ENCODE measurements at regions not wholly inside any gene's neighbourhood (a gene's known extent, or its start where the extent isn't known, plus 50 kb on each side); places are given as distances from the start of the nearest gene placed in this dataset.

DNA sequence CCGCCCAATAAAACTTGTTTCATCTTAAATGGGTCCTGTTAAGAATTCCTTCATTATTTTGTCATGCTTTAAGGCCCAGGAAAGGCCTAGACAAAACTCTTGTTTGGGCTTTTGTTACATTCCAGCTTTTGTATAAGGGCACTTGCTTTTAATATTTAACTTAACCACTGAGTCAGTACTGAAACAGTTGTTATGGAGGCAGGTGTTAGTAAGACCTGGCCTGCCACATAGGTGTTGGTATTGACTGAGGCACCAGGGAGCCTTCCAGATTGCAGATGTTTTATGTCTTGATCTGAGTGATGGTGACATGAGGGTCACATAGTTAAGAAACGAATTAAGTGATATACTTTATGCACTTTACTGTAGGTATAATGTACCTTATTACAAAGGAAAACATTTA is 274.9 kb upstream of the TGFBR2 start:
- no peak for DNase-seq (ENCODE audit: low read depth)

DNA sequence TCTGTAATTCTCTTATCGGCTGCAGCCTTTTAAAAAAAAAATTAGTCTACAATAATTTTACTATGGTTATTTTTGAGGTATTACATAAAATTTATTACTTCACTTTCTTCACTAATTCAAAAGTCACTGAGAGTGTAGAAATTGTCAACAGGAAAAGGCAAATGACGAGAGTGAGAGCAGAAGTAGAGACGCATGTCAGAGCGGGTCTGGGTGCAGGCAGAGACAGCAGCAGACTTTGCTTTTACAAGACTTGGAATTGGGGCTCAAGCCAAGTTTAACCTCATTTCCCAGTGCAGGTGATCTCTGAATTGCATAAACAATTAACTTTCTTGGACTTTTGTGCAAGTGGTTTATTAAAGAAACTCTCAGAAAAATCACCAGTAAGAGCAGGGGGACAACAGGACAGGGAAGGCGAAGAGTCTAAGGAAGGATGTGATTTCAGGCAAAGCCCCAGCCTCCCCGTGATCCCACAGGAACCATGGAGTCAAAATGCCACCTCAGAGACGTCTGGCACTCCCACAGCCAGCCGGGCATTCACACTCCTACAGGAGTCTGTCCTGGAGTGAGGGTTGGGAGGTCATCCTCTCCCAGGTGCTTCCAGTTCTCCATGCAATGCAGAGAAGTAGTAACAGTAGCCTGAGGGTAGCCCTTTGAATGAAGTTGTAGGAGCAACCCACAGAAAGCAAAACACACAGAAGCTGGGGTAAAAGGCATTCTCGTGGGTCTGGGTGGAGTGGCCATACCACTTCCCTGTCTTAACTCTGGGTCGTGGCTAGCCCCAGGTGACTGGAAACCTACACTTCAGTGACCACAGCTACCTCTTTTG is 274.0 kb upstream of the TGFBR2 start:
- DNase-seq (ENCODE audit: low read depth) = no peak

DNA sequence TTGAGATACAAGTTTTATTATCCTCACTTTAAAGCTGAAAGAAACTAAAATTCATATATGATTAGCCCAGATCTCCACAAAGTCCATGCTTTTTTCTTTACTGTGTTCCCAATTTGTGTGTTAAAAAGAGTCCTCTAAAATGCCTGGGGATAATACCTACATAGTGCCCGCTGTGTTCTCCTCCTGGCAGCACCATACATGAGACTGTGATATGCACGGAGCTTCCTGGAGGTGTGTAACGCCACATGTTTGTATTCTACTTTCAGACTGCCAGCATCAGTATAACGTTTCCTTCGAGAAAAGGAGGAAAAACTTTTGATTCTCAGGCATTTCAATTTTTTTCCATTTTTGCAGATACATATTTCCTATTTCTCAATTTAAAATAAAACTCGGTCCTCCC is 273.3 kb upstream of the TGFBR2 start:
- no peak for DNase-seq (ENCODE audit: low read depth)

DNA sequence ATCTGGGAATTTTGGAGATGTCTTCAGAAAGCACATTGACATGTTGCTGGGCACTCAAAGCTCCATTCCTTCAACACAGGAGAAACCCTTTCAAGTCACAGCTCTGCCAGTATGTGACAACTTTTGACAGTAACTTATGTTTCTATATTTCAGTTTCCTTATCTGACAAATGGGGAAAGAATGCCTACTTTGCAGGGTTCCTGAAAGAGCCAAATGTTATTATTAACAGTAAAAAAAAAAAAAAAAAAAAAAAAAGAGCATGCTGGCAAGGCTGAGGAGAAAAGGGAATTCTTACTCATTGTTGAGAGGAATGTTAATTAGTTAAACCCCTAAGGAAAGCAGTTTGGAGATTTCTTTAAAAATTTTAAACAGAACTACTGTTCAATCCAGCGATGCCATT is 272.5 kb upstream of the TGFBR2 start:
- DNase-seq (ENCODE audit: low read depth) = no peak

DNA sequence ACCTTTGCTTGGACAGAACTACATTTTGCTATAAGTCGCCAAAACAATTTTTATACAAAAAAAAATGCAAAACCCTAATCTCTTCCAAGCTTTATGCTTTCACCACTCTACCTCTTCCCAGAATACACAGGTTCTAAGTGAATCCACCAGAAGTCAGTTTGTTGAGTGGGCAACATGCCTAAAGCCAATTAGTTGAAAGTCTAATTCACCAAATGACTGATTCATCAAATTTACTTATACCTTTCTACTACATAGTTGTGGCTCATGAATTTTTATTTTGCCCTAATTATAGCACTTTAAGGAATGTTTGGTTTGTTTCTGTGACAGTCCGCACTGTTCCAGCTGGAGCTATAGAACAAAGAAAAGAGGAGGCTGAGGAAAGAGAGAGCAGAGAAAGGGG is 265.9 kb upstream of the TGFBR2 start:
- DNase-seq (ENCODE audit: low read depth) = no peak

DNA sequence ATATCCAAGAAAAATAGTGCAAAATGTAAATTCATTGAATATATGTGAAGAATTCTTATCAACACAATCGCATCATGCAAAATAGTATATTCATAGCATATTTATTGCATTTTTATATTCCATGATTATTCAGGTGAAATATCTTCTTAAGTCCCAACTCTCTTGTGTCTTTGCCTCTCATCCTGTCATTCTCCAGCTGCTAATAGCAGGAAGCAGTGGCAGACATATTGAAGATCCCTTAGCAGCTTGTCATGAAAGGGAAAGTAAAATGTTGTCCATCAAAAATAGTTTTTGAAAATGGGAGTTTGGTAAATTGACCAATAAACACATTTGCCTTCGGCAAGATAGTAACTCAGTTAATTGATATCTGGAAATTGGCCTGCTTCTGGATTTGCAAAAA is 265.3 kb upstream of the TGFBR2 start:
- no peak for DNase-seq (ENCODE audit: low read depth)

DNA sequence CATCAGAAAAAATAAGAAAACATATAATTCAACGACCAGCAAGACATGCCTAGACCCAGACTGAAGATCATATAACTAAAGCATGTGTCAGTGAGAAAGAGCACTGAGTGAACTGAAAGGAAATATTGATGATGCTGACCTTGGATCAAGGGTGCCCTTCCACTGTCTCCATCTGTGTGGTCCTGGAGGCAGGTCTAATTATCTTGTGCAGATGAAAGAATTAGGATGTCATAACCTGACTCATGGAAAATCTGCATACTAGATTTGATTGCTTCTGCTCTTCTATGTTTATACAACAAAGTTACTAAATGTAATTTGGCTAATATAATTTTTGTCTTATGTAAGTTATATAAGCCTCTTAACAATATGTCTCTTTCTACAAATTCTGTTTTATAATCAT is 264.6 kb upstream of the TGFBR2 start:
- no peak for DNase-seq (ENCODE audit: low read depth)

DNA sequence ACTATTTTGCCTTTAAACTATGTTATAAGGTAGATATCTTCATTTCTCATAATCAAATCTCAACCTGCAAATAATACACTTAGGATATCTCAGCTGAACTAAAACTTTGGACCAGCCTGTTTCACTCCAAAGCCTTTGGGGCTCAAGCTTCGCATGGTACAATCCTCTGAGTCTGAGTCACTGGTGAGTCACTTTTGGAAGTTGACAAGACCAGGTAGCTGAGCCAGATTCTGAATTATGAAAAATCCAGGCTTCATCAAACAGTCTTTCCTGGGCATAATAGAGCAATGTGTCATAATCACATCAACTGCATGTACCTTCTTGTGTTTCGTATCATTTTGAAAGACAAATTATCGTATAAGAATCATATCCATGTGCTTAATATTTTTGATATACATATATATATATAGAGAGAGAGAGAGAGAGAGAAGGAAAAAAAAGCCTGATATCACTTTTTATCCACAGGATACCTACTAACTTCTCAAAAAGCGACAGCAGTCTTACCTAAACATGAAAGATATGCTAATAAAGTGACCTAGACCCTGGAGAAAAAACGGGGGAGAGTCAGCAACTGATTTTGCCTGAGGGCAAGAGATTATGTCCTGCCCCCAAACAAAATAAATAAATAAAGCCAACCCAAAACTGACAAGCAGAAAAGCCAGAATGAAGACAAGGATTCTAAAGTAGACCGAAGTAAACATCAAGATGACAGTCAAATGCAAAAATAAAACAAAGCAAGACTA is 263.9 kb upstream of the TGFBR2 start:
- no peak for DNase-seq (ENCODE audit: low read depth)

DNA sequence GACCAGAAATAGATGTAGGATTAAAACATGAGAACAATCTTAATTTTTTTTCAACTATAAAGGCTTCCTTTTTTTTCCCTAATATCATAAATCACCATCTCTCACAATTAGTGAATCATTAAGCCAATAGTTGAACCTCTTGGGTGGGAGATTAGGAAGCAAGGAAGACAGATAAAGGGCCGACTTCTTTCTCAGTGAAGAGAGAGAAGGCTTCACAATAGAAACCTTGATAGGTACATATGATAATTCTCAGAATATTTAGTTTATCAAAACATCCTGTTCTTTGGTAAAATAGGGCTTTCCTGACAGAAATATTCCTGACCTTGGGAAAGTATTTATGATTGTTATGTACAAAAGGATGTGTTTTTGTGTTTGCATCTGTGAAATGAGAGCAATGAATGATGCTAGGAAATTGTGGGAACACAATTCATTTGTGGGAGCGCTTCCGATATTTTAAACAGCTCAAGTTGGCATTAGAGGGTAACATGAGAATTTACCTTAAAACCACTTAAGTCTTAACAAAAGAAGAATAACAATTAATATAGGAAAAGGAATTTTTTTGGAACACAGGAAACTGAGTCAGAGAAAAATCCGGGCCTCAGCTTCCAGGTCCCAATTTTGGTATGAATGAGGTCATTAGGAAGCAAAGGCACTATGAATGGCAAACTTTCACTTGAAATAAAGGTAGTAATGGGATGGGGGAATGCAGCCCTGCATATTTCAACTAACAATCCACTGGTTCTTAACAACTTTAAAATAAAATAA is 263.2 kb upstream of the TGFBR2 start:
- DNase-seq (ENCODE audit: low read depth) = no peak

DNA sequence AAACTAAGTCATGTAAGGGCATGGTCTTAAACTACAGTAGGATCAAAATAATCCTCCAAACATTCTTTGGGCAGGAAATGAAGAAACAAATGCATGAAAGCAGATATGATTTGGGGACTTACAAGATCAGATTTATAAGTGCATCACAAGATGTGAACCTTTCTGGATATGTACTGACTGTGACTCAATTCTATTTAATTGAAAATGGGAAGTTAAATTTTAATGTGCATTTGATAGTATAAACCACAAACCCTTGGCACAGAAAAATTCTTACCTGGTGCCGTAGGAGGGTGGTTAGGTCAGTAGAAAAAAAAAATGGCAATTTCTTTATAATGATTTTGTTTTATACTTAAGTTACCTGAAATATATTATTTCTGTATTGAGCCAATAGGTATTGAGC is 262.5 kb upstream of the TGFBR2 start:
- no peak for DNase-seq (ENCODE audit: low read depth)

DNA sequence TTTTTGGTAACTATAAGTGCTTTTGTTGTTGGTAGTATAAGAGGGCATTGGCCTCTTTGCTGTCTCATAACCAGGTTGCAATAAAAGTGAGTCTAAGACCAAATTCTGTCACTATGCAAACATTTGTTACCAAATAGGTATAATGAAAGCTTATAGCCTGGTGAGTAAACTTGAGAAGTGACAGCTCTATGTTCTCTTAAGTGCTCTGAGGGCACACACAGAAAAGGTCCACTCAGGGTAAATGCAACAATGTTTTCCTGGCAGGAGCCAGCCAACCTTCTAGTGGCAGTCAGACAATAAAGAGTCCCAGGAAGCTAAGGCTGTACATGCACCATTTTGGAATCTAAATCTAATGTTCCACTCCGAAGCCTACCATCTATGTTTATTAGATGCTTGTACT is 262.1 kb upstream of the TGFBR2 start:
- no peak for DNase-seq (ENCODE audit: low read depth)

DNA sequence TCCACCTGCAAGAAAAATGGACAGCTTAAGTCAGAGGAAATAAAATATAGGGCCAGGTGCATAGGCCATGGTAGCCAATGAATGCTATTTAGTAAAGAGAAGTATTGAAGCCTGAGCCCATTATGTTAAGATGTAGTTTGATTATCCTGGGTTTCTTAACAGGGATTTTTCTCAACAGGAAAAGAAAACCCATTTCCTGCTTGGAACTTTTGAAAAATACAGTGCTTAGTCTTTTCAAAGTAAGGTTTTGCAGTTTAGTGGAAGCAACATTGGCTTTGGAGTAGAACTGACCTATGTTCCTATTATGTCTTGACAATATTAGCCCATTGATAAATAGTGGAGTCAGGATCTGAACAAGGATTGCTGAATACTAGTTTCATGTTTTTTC is 259.5 kb upstream of the TGFBR2 start:
- DNase-seq (ENCODE audit: low read depth) = no peak

DNA sequence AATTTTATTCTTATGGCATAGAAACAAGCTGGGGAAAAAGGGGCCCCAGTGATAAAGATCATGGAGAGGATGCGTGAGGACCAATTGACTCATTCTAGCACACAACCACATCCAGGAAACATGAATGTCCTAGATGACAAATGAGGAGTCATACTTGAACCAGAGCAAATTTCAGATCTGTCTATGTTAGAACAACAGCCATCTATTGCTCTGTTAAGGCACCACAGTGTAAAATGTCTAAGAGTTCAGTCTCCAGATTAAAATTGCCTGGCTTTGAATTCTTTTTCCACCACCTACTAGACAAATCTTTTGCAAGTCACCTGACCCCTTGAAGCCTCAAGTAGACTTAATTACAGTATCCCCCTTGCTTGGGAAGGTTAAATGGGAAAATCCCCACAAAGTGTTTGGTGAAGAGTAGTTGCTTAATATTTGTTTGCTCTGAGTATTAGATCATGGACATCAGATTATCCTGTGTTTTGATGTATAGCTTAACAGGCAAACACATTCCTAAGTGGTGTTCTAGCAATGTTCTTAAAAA is 258.7 kb upstream of the TGFBR2 start:
- DNase-seq (ENCODE audit: low read depth) = peak; percentile 18

DNA sequence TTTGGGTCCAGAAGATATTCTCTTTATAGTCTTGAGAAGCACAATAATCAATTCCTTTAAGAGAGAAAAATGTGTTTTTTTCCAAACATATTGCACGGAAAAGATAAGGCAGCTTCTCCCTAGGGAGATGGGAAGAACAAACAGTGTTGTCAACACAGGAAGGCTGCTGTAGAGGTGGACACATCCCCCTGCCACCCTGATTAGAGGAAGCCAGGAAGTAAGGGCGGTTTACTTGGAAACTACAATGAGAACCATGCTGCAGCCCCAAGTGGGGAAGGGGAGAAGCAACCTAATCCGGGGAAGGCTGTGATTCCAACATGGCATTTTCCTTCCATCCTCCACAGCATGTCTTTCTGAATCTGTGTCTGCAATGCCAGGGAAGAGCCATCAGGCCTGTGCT is 256.9 kb upstream of the TGFBR2 start:
- no peak for DNase-seq (ENCODE audit: low read depth)

DNA sequence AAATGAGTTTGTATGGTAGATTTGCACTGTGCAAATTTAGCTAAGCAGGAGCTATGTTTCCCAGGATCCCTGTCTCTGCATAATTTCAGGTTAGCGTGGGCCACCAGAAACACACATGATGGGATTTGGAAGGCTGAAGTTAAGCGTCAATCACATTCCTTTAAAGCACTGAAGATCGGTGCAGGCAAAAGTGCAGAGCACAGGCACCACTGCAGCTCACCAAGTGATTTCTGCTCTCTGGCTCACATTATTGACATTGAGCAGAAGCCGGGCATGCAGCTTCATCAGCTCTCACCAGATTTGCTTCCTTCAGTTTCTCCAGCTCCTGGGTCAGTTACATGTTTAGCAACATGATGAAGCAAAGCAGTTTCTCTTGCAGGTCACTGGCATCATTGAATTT is 256.4 kb upstream of the TGFBR2 start:
- DNase-seq (ENCODE audit: low read depth) = no peak

DNA sequence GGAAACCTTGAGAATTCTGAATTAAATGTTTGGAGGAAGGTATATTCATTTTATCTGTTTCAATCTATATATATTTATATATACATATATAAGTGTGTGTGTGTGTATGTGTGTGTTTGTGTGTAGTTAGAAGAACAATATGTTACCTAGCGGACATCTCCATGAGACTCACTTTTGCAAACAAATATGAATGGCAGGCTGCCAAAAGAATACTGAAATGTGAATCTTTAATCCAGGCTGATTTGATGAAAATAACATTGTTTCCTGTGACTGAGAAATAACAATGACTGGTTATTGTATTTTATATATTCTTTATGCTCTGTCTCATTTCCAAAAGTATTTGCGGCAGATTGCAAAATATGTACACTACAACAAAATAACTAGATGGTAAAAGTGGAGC is 255.5 kb upstream of the TGFBR2 start:
- no peak for DNase-seq (ENCODE audit: low read depth)

DNA sequence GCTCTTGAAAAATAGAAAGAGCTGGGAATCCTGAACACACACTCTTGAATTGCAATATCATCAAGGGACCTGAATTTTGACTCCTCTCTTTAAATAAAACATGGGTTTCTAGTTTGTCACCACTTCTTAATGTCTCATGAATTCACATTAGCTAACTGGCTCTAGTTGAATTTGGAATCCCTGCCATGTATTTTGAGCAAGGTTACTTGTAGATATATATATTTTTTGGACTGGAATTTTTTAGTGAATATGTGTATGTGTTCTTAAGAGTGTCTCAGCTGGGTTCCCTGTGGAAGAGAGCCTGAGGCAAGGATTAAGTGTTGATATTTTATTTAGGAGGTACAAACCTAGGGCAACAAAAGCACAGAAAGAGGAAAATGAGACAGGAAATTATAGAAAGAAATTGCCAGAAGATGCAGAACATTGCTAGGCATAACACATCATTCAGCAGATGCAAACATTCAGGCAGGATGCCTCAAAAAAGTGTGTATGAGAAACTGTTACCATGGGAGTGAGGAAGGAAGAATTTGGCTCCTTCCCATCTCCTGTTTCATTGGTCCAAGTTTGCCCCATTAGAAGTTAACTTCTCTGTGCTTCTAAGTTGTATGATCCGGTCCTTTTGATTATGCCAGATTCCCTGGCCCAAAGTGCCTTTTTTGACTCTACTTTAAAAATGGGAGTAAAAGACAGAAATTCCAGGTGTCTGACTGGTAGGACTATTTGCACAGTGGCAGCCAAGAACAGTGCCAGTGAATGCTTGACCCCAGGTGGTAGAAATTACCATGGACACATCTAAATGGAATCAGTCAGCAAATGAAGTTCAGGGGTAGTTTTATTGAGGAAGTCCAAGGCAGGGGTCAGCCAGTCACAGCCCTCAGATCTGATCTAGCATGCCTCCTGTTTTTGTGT is 253.7 kb upstream of the TGFBR2 start:
- no peak for DNase-seq (ENCODE audit: low read depth)

DNA sequence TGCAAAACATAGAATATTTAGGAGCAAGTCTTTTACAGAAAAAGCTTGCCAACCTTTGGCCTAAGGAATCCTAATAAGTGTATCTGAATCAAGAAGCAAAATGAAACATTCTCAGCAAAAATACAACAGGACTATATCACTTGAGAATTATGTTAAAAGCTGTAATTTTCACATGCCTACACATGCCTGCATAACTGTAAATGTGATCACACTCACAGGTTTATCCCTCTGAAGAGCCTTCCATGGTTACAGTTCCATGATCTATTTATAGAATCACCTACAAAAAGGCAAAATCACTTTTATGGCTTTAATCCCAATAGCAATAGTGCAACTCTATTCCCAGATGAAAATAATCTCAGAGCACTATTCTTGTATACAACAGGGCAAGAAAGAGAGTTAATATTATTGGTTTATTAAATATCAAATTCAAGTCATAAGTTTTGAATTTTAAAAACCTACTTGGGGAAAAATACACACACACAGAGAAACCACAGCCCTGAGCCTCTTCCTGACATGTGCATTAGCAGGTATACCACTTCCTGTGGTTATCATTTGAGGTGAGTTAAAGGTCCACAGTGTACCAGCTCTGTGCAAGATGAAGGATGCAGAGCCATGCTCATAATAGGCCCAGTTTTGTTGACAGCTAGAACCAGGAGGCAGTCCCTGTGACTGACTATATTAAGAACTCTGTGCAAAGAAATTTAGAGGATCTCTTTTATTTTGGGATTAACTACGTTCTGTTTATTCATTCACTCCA is 252.5 kb upstream of the TGFBR2 start:
- peak; percentile 8 for DNase-seq (ENCODE audit: low read depth)

DNA sequence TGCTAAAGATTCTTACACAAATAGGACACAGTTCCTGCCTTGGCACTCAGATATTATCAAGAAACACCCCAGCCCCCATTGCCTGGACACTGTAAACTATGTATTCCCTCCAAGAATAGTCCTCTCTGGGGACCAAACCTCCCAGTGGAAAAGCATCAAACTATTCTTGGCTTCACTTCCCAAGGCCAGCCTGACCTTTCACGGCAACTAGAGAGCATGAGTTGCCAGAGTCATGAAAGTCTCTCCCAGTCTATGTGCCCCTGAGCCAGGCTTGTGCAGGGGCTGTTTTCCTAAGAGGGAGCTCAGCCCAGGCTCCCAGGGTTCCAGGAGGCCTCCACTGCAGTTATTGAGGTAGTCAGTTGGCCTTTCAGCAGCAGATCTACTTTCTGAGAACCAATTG is 251.9 kb upstream of the TGFBR2 start:
- DNase-seq (ENCODE audit: low read depth) = no peak

DNA sequence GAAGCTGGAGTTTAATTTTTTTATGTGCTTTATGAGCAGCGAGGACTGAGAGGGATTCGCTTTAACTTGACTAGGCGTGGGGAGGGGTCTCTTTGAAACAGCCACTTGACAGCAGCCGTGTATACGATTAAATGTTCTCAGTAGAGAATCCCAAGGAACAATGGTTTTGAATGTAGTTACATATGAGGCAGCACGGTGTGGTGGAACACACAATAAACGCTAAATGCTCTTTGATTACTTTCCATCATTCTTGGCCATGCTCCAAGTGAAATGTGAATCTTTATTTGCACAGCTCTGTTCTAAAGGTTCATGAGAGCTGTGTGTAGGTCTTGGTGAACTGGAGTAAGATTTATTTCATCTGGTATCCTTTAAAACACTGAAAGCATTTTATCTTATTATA is 251.4 kb upstream of the TGFBR2 start:
- DNase-seq (ENCODE audit: low read depth) = no peak

DNA sequence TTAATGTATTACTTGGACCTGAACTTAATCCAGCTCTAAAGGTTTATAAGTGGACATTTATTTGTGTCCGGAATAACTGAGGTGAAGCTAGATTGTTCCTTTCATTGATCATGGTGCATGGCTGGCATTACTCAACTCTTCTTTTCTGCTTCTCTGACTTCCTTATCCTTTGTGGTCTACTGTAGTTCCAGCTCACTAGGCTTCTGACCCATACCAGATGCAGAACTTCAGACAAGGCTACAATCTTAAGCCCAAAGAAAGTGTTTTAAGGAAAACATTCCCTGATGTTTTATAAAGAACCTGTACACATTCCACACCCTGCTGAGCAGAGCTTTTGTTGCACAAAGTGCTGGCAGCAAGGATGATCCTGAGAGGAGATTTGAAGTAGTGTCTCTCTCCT is 250.8 kb upstream of the TGFBR2 start:
- no peak for DNase-seq (ENCODE audit: low read depth)
